Body of pancreas (tissue), 4 donors: ENCODE measurements at regions not wholly inside any gene's neighbourhood (a gene's known extent, or its start where the extent isn't known, plus 50 kb on each side); places are given as distances from the start of the nearest gene placed in this dataset.

ENCODE experiments used
- CTCF ChIP-seq, 7 experiments: fragments of 450-650 bp in 4 of 7; fragments of 200-600 bp in 3 of 7; sonication (generic) in 3 of 7; IDR thresholded peaks; one replicate each; pipeline ENCODE4 v1.5.1; 2016 to 2019; ENCODE audit warnings: antibody characterized with exemption in 7 of 7
- POLR2A ChIP-seq, 3 donors: fragments of 450-650 bp; IDR thresholded peaks; one replicate each; pipeline ENCODE4 v1.6.1; 2016; ENCODE audit warnings: antibody characterized with exemption in 3 of 3, mild to moderate bottlenecking in 2 of 3

- no peak for TF ChIP-seq CTCF (IDR thresholded peaks at IDR 0.05)
- no peak for TF ChIP-seq POLR2A (IDR thresholded peaks at IDR 0.05)
Observed at GRCh38 chr14:47978871-47979270, 303.5 kb upstream of the MDGA2 start.
